ENCODE measurements at regions not wholly inside any gene's neighbourhood (a gene's known extent, or its start where the extent isn't known, plus 50 kb on each side); places are given as distances from the start of the nearest gene placed in this dataset.

DNA sequence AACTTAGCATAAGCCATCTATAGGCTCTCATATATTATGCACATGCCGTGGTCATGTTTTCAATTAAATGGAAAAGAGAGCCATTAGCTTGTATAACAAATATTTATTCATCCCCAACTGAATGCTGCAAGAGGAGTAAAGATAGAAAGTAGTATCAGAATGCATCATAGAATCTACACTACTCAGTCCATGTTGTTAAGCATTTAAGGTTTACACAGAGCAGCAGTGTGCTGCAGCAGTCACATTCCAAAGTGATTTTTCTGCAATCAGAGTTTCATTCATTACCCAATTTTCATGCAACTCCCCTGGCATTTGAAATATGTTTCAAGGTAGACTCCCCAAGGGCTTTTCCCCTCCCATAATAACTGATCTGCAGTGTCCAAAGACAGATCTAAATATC lies 82.2 kb upstream of the LMO3 start:
- no peak for DNase-seq (ENCODE audit: low spot score)

DNA sequence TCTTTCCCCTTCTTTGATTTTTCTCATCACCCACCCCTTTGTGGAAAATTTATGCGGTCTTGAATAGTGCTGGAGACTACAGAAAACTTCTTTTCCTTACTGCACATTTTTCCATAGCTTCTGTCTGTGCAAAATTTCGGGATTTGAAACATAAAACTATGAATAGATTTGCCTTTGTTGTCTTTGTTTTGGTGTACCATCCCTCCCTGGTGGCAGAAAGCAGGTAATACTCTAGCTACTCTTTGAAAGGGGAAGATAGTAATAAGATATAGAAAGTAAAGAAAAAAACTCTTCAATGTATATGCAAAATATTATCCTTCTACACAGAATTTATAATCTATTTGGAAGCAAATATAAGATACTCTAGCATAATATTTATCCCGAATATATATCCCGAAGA lies 79.1 kb upstream of the LMO3 start:
- DNase-seq (ENCODE audit: low spot score) = no peak

DNA sequence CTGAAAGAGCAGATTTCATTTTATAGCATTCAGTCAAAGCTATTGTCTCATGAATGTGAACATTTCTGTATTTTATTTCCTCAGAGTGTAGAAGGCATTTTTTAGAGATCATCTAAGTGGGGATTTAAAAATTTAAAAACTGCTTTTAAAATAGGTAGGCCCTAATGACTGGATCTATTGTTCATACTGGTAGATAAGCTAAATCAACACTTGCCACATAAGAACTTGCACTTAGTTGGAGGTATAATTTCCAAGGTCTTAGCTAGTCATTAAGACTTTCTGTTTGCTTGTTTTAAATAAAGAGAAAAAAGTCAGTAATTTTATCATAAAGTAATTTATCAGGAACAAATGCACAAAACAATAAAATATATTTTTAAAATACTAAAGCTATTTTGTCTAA lies 75.2 kb upstream of the LMO3 start:
- no peak for DNase-seq (ENCODE audit: low spot score)

DNA sequence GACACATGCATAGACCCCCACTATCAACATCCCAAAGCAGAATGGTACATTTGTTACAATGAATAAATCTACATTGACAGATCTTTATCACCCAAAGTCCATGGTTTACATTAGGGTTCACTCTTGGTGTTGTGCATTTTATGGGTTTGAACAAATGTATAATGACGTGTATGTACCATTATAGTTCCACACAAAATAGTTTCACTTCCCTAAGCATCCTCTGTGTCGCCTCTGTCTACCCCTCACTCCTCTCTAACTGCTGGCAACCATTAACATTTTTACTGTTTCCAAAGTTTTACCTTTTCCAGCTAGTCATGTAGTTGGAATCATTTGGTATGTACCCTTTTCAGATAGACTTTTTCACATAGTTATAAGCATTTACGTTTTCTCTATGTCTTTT lies 69.5 kb upstream of the LMO3 start:
- no peak for DNase-seq (ENCODE audit: low spot score)

DNA sequence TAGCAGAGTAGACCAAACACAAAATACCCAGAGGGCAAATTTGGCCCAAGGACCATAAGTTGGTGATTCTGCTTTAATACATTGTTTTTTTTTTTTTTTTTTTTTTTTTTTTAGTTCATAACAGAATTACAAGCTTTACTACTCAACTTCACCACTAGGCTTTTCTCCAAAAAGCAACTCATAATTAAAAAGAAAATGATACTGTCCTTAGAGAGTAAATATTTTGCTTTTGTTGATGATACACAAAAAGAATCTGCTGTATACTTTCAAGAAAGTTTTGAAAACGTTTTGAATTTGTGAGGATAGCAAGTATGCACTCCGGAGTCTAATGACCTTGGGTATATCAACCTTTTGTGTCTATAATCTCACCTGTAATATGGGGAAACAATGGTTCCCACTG lies 68.9 kb upstream of the LMO3 start:
- DNase-seq (ENCODE audit: low spot score) = no peak

DNA sequence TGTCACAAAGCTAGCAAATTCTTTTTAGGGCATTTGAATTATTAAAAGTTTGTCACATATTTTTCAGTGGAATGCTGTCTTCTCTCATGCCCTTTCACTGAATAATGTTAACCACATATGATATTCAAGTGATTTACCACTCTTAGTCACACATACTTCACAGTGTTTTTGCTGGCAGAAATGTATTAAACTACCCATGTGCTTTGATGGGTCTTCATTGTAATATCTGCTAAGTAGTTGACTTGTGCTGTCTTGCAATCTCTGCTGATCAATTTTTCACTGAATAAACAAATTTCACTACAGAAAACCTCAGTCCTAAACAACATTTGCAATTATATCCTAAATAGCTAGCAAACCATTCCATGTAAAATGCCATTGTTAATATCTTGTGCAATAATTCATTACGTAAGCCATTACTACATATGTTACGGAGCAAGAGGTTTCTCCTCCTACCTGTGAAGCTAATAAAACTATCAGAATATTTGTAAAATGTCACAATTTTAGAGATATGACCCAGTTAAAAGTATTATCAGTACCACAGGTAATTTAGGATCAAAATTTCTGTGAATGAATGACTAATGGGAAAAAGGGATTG lies 64.6 kb upstream of the LMO3 start:
- DNase-seq (ENCODE audit: low spot score) = no peak

DNA sequence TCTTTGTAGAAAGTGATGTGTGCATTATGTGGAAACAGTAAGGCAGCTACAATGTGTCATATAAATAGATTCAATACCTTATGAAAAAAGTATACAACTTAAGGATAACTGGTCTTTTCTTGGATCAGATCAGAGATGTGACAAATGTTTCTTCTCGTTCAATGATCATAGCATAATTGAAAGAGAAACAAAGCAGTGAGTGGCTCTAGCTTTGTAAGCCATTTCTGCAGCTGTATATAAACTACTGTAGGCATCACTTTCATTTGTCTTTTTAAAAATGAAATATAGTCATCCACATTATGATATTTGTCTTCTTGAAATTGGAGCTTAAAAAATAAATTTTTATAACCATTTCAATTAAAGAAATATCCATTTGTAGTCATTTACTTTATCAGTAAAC lies 63.8 kb upstream of the LMO3 start:
- no peak for DNase-seq (ENCODE audit: low spot score)

DNA sequence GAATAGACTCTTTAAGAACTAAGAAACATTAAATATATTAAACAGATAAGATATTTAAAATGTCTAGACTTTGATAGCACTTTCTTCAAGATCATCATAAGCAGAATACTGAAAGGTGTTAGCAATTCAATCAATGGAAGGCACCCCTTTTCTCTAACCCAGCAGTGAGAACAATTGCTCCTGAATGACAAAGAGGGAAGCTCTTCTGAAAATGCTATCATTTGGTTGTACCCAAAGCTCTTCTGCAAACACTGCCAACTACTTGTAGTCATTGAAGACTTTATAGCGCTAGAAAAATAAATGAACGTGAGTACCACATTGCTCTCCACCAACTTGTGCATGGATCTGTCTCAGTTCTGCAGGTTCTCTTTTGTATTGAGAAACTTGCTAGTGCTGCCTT lies 62.2 kb upstream of the LMO3 start:
- no peak for DNase-seq (ENCODE audit: low spot score)

DNA sequence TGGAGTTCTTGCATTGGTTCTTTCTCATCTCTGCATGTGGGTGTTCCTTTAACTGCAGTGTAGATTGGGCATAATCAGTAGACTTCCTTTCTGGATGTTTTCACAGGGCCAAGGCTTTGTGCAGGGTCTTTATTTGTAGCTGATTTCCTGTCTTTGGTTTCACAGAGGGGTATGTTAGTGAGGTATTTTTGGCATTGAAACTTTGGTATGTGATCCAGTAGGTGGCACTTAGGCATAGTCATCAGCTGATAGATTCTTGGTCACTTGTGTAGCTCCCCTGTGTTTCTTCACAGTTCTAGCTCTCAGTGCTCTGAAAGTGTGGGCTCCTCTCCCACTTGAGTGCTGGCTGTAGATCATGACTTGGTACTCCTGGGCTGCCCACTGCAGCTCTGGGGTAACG lies 52.7 kb upstream of the LMO3 start:
- no peak for DNase-seq (ENCODE audit: low spot score)
